Epithelial cell of esophagus (primary cell): ENCODE measurements at regions not wholly inside any gene's neighbourhood (a gene's known extent, or its start where the extent isn't known, plus 50 kb on each side); places are given as distances from the start of the nearest gene placed in this dataset.

Experiments
- DNase-seq: peaks from one replicate; pipeline ENCODE4 v3.0.0; 2010; ENCODE audit warnings: low read depth
- H3K4me3 ChIP-seq: 2 replicates; pipeline ENCODE4 v1.5.1; 2011; ENCODE audit warnings: mild to moderate bottlenecking, low read length, control low read depth
- TF ChIP-seq, protein P1 (sequence below): IDR thresholded peaks from 2 replicates; pipeline ENCODE4 v1.5.1; 2011; ENCODE audit warnings: low read depth, mild to moderate bottlenecking, low read length, control low read depth, inconsistent platforms; ENCODE audit not compliant: insufficient read depth; ENCODE audit errors: missing control alignments

DNA sequence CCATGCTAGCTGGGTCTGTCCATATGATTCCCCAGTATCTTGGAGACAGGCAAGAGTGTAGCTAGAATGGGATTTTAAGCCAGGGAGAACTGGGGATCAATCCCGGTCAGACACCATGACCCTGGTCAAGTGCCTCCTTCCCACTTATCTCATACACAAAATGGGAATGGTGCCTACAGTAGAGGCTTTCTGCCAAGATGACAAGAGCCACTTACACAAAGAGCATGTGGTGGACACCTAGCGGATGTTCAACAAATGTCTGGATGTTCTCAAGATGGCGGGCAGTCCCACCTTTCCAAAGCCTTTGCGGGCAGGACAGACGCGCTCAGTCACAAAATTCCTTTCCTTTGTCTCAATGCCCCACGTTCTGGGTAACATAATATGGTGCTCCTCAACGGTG, 57.3 kb downstream of the MAF start:
- no peak for DNase-seq
- TF ChIP-seq, protein P1, sequence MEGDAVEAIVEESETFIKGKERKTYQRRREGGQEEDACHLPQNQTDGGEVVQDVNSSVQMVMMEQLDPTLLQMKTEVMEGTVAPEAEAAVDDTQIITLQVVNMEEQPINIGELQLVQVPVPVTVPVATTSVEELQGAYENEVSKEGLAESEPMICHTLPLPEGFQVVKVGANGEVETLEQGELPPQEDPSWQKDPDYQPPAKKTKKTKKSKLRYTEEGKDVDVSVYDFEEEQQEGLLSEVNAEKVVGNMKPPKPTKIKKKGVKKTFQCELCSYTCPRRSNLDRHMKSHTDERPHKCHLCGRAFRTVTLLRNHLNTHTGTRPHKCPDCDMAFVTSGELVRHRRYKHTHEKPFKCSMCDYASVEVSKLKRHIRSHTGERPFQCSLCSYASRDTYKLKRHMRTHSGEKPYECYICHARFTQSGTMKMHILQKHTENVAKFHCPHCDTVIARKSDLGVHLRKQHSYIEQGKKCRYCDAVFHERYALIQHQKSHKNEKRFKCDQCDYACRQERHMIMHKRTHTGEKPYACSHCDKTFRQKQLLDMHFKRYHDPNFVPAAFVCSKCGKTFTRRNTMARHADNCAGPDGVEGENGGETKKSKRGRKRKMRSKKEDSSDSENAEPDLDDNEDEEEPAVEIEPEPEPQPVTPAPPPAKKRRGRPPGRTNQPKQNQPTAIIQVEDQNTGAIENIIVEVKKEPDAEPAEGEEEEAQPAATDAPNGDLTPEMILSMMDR, result no peak
- H3K4me3 ChIP-seq, result no peak overlapping the region

DNA sequence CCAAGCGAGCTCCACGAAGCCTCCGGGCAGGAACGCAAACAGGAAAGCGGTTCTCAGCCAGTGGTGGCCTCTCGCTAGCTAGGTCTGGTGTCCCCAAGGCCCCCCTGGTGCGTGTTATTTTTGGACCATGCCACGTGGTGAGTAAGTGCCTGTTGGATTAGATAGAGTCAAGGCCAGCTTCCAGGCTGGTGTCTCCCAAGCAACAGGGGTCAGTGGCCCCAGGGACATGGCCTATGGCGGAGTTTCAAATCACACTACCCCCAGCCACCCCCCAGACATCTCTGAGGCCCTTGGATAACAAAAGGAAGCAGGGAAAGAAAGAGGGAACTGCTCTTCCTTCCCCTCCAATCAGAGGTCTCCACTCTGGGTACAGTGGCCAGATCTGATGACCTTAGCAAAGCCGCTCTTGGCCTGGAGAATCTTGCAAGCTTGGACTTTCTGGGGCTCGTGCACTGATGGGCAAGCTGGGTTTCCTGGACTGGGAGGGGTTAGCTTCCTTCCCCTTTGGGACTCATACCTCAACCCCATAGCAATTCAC, 58.2 kb downstream of the MAF start:
- no peak for DNase-seq
- H3K4me3 ChIP-seq, result no peak overlapping the region
- TF ChIP-seq, protein P1, result no peak

DNA sequence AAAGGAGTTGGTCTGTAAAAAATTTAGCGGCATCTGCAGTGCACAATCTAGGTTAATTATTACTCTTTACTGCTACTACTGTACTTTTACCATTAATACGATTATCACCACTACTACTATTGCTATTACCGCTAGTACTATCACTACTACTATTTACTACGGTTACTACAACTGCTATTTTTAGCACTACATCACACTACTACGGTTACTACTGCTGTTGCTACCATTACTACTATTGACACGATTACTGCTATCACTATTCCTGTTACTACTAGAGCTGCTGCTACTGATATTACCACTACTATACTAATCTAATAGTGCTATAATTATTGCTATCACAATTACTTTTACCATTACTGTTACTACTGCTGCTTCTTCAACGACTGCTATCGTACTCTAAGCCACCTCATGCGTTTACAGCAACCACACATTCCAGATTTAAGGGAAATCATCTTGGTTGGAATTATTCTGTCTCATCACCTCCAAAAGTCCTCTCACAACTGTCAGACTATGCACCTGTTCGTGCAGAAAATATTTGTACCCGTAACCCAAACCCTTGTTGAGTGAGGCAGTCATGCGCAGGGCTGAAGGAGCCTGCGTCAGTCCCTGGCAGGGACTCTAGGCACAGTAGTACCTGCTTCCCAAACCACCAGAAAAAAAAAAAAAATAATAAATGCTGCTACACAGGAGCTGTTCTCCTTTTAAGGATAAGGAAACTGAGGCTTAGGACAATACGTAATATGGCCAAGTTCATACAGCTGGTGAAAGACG, 59.5 kb downstream of the MAF start:
- DNase-seq, result no peak
- no peak overlapping the region for H3K4me3 ChIP-seq
- TF ChIP-seq, protein P1, result no peak

DNA sequence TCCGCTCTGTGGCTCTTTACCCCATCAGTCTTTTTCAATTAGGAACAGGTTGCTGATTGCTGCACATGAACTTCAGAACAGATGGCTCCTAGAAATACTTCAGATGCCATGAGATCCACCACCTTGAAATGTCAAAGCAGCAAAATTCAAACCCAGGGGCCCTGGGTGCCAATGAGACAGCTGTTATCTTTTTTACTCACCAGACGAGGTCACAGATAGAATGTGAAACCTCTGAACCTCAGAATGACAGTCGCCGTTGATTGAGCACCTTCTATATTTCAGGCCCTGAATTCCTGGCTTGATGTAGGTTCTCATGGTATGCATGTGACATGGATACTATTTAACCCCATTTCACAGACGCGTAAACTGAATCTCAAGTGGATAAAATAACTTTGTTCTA, 63.0 kb downstream of the MAF start:
- DNase-seq, result no peak
- TF ChIP-seq, protein P1, result no peak
- H3K4me3 ChIP-seq, result no peak overlapping the region

DNA sequence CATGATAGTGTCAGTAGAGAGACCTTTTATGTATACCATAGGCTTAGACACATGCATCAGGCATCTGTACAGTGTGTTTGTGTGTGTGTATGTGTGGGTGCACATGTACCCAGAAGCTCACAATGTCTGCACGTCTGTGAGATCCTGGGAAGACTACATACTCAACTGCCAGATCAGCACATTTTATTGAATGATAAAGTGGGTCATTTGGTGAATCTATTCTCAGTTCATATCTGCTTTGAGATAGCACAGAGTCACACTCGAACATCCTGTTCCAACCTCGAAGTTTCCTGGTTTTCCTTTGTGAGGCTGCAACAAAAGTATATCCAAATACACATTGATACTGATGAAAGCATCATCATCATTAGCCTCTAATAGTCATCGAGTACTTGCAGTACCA, 63.6 kb downstream of the MAF start:
- TF ChIP-seq, protein P1, result no peak
- DNase-seq, result no peak
- no peak overlapping the region for H3K4me3 ChIP-seq

DNA sequence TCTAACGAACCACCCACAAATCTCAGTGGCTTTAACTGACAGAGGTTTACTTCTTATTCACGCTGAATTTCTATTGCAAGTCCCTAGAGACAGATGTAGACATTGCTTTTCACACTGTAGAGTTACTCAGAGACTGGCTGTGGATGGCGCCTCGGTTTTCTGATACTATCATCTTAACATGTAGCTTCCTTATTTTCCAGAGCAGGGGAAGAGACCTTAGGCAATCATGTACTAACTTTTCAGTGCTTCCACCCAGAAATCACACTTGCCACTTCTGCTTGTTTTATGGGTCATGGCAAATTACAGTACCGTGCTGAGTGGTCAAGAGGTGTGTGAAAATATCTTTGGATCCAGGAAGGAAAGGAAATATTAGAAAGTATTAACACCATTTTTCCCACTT, 65.4 kb downstream of the MAF start:
- no peak for DNase-seq
- no peak overlapping the region for H3K4me3 ChIP-seq
- TF ChIP-seq, protein P1, result no peak

DNA sequence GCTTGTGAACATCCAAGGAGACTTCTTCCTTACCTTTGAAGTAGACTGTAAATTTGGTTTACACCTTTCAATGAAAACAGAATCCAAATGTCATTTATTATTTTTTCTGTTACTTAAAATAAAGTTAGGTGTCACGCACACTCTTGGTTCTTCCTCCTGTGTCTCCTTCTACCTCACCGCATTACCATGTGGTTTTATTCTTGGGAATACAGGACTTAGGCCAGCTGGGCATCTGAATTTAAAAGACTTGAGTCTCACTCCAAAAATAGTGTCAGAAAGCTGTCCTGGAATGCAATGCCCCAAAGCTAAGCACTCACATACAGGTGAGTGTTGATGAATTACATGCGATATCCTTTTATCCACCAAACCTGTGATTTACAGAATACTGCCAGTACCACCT, 66.4 kb downstream of the MAF start:
- H3K4me3 ChIP-seq, result no peak overlapping the region
- DNase-seq, result no peak
- TF ChIP-seq, protein P1, result no peak
